ENCODE measurements at regions not wholly inside any gene's neighbourhood (a gene's known extent, or its start where the extent isn't known, plus 50 kb on each side); places are given as distances from the start of the nearest gene placed in this dataset.

GRCh38 chr6:19616022-19616421, 221.1 kb upstream of the ID4 start:
- no peak for DNase-seq

- DNase-seq, result no peak
Measured at GRCh38 chr6:19632230-19632629, 204.9 kb upstream of the ID4 start.

- no peak for DNase-seq
Measured at GRCh38 chr6:19632786-19633185, 204.4 kb upstream of the ID4 start.

- DNase-seq, result no peak
Measured at GRCh38 chr6:19635728-19636127, 201.4 kb upstream of the ID4 start.

- DNase-seq, result no peak
Measured at GRCh38 chr6:19637010-19637409, 200.2 kb upstream of the ID4 start.

GRCh38 chr6:19638931-19639330, 198.2 kb upstream of the ID4 start:
- no peak for DNase-seq

GRCh38 chr6:19643287-19643686, 193.9 kb upstream of the ID4 start:
- DNase-seq, result no peak

GRCh38 chr6:19643713-19644112, 193.5 kb upstream of the ID4 start:
- no peak for DNase-seq

GRCh38 chr6:19655744-19656143, 181.4 kb upstream of the ID4 start:
- DNase-seq, result no peak

GRCh38 chr6:19660123-19660910, 176.9 kb upstream of the ID4 start:
- no peak for DNase-seq

- no peak for DNase-seq
Measured at GRCh38 chr6:19662911-19663310, 174.3 kb upstream of the ID4 start.

- DNase-seq, result no peak
Measured at GRCh38 chr6:19663479-19663878, 173.7 kb upstream of the ID4 start.

GRCh38 chr6:19664050-19664449, 173.1 kb upstream of the ID4 start:
- DNase-seq, result no peak

GRCh38 chr6:19664878-19665612, 172.1 kb upstream of the ID4 start:
- DNase-seq, result no peak

GRCh38 chr6:19665613-19665909, 171.6 kb upstream of the ID4 start:
- DNase-seq, result no peak

- DNase-seq, result no peak
Measured at GRCh38 chr6:19668710-19669109, 168.5 kb upstream of the ID4 start.

- no peak for DNase-seq
Measured at GRCh38 chr6:19669206-19669605, 168.0 kb upstream of the ID4 start.

GRCh38 chr6:19682859-19683258, 154.3 kb upstream of the ID4 start:
- DNase-seq, result no peak

- DNase-seq, result peak; percentile 21
Measured at GRCh38 chr6:19690325-19691075, 146.7 kb upstream of the ID4 start.

- peak; percentile 46 for DNase-seq
Measured at GRCh38 chr6:19691465-19692167, 145.6 kb upstream of the ID4 start.

GRCh38 chr6:19692506-19693298, 144.5 kb upstream of the ID4 start:
- DNase-seq, result no peak

GRCh38 chr6:19694697-19695096, 142.5 kb upstream of the ID4 start:
- DNase-seq, result no peak
